Esophagus muscularis mucosa (tissue), 4 donors: ENCODE measurements at regions not wholly inside any gene's neighbourhood (a gene's known extent, or its start where the extent isn't known, plus 50 kb on each side); places are given as distances from the start of the nearest gene placed in this dataset.

Experiments used
- CTCF ChIP-seq, 3 experiments: fragments of 200-600 bp in 2 of 3; fragments of 450-650 bp in 1 of 3; sonication (generic) in 2 of 3; IDR thresholded peaks; one replicate each; pipeline ENCODE4 v1.5.1; 2017 to 2019; ENCODE audit warnings: antibody characterized with exemption in 3 of 3, mild to moderate bottlenecking in 2 of 3, moderate library complexity in 1 of 3
- EP300 ChIP-seq: sonication (generic); formaldehyde crosslinking; IDR thresholded peaks from one replicate; pipeline ENCODE4 v1.6.1; 2017; ENCODE audit warnings: antibody characterized with exemption
- POLR2A ChIP-seq: fragments of 450-650 bp; IDR thresholded peaks from one replicate; pipeline ENCODE4 v1.6.1; 2017; ENCODE audit warnings: antibody characterized with exemption, moderate library complexity, mild to moderate bottlenecking, low read depth

GRCh38 chr5:145025775-145026174 is 809.4 kb downstream of the PRELID2 start:
- TF ChIP-seq CTCF (IDR thresholded peaks at IDR 0.05) (no peak), EP300 (no peak), POLR2A (no peak)
